Epithelial cell of prostate (primary cell): ENCODE measurements at regions not wholly inside any gene's neighbourhood (a gene's known extent, or its start where the extent isn't known, plus 50 kb on each side); places are given as distances from the start of the nearest gene placed in this dataset.

Experiments
- DNase-seq: peaks from one replicate; pipeline ENCODE4 v3.0.0-alpha.2; 2011; ENCODE audit warnings: low read depth, low spot score
- H3K27ac ChIP-seq: fragments of 450-650 bp; 2 replicates; pipeline ENCODE4 v1.5.1; 2017; ENCODE audit warnings: mild to moderate bottlenecking

DNA sequence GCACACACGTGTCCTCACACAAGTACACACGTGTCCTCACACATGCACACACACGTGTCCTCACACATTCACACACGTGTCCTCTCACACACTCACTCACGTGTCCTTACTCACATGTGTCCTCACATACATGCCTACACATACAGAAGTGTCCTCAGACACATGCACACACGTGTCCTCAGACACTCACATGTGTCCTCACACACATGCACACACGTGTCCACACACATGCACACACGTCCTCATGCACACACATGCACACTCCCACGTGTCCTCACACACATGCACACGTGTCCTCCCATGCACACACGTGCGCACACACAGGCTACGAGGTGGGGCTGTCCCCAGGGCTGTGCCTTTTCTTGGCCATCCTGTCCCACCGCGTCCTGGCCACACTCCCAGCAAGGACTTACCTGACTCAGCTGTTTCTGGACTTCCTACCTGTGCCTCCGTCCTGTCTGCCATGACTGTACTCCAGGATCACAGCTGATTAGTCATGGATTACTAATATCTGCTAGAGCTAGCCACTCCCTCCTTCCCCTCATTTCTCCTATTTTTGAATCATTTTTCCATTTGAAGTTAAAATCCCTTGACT, 990.2 kb downstream of the BRD1 start:
- no peak overlapping the region for H3K27ac ChIP-seq
- peak; percentile 12 for DNase-seq

DNA sequence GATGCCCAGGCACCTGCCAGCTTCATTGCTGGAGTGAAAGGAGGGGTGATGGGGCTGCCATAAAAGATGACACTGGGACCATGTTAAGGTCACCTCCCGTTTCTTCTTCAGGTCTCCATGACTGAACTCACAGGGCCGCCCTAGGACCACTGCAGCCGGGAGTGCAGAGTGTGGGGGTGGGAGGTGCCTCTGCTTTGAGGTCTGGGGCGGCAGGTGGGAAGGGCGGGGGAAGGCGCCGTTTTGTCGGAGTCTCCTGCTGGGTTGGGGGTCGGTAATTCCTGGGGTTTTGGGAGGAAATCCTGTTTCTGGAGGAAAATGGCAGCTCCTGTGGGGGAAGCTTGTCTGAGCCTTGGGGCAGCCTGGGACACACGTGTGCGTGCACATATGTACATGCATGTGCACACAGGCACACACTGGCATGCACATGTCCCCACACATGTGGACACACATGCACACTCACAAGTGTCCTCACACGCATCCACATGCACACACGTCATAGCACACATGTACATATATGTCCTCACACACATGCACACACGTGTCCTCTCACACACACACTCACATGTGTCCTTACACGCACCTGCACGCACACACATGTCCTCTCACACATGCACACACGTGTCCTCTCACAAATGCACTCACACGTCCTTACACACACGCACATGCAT, 990.9 kb downstream of the BRD1 start:
- no peak for DNase-seq
- H3K27ac ChIP-seq = no peak overlapping the region

DNA sequence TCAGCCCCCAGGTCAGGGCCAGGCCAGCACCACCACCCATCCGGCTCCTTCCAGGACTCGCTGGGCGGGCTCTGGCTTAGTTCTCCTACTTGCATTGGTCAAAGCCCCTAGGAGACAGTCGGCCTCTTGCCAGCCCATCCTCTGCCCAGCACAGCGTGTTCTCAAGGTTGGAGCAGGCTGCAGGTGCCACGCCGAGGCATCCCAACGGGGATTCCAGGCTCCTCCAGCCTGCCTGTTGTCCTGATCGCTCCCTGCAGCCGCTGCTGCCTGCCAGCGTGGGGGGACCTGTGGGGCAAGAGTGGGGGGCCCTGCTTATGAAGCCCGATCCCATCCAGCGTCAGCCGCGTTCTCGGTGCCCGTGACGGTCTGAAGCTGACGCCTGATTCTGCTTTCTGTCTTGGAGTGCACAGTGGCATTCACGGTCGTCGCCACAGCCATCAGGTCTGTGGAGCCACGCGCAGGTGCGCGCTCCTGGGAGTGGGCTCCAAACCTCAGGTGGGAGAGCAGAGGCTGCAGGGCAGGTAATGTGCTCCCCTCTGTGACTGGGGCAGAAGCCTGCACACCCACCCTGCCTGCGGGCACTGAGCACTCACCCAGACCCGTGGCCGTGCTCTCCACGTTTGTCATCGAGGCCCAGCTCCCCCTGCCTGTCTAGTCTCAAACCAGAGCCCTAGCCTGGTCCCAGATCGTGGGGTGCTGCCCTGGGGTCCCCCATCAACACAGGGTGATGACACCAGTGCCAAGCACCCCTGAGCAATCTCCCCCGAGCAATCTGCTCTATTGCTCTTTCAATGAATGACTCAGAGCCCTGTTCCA, 991.6 kb downstream of the BRD1 start:
- no peak for DNase-seq
- H3K27ac ChIP-seq = no peak overlapping the region

DNA sequence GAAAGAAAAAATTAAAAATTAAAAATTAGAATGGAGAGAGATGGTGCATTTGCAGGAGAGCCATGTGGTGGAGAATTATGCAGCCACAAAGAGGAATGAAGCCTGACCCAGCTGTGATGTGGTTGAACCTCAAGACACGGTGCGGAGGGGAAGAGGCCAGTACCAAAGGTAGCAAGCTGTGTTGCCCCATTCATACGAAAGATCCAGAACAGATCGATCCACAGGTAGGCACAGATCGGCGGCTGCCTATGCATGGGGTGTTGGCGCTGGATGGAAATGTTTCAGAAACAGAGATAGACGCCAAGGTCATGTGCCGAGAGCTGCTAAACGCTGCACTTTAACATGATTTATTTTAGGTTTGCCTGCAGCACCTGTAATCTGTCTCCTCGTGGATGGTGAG, 992.3 kb downstream of the BRD1 start:
- H3K27ac ChIP-seq = no peak overlapping the region
- no peak for DNase-seq

DNA sequence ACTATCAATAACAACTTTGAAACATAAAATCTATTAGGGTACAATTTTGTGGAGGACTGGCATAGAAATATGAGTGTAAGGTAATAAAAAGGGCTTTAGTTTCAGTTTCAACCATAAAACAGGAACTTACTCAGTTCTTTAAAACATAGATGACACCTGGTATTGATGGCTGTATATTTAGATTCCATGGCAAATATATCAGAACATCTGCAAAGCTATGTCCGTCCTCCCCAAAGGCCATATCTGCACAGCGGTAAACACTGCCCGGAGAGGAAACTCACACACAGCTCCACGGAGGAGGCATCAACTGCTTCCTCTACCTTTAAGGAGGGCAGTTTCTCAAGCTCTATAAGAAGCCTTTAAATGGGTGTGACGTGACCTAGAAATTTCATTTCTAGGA, 993.3 kb downstream of the BRD1 start:
- no peak overlapping the region for H3K27ac ChIP-seq
- no peak for DNase-seq

DNA sequence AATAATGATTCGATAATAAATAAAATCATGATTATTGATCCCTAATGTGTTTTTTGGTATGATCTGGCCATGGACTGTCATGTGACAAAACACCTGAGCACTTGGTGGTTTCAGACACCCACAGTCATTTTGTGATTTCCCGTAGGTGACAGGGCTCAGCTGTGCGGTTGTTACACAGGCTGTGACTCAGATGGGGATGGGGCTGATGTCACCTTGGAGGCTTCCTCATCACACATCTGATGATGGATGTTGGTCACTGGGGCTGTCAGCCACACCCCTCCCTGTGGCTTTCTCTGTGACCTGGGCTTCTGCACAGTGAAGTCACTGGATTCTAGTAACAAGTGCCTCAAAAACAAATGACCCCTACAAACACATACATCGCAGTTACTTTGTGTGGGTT, 995.1 kb downstream of the BRD1 start:
- no peak for DNase-seq
- H3K27ac ChIP-seq = no peak overlapping the region

DNA sequence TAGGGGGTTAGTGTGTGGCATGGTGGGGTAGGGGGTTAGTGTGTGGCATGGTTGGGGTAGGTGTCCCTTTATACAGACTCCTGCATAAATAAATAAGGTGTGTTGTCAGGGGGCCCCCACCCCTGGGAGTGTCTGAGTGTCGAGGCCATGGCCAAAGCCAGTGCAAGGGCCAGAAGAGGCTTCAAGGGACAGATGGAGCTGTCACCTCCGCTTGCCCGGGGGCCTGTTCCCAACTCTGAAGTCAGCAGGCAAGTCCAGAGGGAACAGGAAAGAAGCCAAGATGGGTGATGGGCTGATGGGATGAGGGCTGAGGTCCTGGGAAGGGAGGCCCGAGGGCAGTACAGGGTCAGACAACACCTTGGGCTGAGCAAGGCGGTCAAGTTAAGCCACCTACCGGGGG, 997.8 kb downstream of the BRD1 start:
- DNase-seq = no peak
- H3K27ac ChIP-seq = no peak overlapping the region

DNA sequence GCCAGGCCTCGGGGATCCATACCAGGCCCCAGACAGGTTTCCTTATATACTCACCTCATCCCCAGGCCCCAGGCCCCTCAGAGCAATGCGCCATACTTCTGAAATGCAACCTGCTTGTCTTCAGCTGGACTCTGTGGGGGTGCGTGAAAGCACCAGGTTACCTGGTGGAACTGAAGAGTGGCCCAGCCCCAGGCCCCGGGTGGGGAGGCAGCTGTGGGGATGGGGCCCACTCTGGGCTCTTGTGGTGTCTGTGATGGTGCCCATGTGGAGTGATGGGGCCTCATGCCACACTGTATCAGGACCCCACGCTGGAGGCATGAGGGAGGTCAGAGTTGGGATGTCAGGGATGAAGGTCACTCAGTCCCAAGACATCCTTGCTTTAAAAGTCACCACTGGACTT, 999.0 kb downstream of the BRD1 start:
- no peak overlapping the region for H3K27ac ChIP-seq
- DNase-seq = no peak

DNA sequence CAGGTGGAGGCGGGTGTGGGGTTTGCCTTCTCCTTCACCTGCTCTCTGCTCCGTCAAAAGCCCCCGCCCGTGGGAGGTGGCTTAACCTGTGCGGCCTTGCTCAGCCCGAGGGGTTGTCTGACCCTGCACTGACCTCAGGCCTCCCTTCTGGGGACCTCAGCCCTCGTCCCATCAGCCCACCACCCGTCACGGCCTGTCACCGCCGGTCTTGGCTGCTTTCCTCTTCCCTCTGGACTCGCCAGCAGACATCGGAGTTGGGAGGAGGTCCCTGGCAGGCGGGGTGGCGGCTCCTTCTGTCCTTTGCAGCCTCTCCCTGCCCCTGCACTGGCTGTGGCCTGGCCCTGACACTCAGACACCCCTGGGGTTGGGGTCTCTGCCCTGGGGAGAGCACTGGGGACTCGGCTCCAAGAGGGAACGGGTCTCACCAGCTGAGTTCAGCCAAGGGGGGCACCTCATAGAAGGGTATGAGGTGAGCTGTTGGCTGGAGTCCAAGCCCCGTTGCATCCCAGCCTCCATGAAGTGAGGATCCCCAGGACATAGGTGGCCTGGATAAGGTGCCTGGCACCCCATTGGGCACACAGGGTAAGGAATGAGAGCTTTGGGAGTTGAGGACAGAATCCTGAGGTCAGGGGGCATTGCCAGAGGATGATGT, 999.6 kb downstream of the BRD1 start:
- no peak for DNase-seq
- H3K27ac ChIP-seq = no peak overlapping the region

DNA sequence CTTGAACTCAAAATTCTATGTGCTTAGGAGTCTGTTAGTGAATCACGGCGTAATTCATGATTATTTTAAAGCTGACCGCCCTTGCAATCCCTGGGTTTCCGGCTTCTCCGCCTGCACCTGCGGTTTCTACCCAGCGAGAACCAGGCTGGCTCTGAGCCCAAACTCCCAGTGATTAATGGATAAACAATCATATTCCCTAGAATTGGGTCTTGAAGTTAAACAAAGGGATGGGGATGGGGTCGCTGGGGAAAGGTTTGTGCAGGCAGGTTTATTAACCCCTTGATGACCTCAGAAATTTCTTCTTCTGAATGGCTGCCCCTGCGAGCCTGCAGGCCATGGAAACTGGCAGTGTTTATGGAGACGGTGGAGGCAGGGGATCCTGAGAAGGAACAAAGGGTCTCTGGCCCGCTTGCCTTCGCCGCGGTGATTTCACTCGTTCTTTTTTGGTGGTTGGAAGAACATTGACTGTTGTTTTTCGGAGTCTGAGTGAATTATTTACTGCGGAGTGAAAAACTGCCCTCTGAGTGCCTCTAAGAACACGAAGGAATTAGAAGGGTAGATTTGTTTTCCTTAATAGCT, 1000.3 kb downstream of the BRD1 start:
- no peak for DNase-seq
- H3K27ac ChIP-seq = no peak overlapping the region

DNA sequence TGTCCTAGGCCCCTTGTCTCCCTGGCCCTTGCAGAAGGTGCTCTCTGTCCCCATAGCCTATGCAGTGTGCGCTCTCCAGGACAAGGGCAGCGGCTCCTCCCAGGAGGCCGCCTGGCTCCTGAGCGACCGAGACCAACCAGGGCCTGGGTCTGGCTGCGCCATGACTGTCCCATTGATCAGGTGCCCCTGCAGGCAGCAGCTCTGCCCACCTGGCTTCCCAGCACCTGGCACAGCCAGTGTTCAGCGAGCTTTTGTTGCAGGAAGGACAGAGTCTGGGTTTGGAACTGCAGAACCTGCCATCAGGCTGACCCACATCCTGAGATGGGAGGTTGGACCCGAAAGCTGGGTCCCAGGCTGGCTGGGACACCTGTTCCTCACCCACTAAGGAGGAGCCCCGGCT, 1001.1 kb downstream of the BRD1 start:
- no peak overlapping the region for H3K27ac ChIP-seq
- no peak for DNase-seq

DNA sequence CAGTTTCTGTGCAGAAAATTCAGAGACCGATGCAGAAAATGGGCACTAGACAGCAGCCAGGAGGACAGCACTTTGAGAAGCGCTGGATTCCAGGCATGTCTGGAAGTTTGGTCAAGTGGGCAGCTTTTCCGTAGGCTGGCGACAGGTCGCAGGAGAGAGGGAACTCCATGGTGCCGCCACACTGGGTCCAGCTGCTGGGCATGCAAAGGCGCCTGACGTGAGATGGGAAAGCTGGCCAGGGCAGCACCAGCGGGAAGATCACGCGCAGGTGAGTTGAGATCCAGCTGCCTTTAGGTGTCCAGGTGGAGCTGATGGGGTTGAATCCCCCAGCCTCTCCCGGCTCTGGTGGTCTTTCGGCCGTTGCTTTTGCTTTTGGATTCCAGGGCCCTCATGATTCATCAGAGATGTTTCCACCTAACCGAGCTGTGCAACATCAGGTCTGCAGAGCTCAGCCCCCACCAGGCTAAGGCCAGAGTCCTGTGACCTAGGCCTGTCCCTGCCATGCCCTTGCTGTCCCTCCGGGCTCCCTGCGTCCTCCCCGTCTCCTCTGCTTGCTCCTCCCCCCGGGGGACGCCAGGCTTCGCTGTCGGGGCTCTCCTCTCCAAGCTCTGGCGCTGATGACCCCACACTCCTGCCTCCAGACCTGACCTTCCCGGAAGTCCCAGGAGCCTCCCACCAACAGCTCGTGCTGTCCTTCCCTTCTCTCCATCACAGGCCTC, 1001.7 kb downstream of the BRD1 start:
- no peak overlapping the region for H3K27ac ChIP-seq
- DNase-seq = no peak

DNA sequence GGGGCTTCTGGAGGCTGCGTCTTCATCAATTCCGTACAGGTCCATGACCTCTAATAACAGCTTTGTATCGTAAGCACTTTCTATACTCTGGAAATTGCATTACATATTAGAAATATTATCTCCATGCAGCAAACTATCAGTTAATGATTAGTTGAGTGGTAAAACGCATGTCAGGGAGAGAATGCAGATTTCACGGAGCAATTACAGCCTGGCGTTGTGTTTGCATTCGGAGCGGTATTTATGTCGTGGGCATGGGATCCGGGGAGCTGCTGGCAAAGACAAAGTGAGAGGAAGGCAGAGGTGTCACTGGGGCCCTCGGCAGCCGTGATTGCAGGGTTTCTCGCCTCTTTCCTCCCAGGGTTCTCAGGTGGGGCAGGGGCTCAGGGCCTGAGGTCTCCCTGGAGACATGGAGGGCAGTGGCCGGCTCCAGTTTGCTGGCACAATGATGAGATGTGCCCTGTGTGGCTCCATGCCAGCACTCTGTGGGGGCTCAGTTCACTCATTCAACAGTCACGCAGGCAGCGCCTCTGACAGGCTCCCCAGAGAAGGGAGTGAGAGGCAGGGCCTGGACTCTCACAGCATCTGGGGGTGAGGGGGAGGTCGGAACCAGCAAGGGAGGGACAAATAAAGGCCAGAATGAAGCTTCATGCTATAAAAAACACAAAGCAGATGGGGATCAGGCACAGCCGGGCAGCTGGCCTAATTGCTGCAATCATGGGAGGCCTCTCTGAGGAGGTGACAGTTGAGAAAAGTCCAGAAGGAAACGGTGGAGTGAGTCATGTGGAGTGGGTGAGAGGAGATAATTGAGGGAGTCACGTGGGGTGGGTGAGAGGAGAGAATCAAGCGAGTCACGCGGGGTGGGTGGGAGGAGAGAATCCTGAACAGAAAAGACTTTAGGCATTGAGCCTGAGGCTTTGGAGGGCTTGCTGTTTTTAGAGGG, 1002.7 kb downstream of the BRD1 start:
- DNase-seq = no peak
- H3K27ac ChIP-seq = no peak overlapping the region

DNA sequence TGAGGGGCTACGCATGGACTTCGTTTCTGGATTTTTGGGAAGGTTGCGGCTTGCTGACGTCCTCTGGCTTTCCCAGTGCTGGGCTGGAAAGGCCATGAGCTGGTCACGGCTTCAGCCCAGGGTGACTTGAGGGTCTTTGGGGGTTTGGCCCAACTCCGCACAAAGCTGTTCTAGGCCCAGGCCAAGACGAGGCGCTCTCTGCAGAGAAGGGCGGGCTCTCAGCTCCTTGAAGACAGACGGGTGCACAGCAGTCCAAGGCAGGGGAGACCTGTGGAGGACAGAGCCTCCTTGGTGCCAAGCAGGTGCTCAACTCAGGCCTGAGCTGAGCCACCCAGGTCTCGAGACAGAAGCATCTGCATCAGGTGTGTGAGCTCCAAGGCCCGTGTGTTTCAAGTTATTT, 1003.7 kb downstream of the BRD1 start:
- DNase-seq = no peak
- no peak overlapping the region for H3K27ac ChIP-seq

DNA sequence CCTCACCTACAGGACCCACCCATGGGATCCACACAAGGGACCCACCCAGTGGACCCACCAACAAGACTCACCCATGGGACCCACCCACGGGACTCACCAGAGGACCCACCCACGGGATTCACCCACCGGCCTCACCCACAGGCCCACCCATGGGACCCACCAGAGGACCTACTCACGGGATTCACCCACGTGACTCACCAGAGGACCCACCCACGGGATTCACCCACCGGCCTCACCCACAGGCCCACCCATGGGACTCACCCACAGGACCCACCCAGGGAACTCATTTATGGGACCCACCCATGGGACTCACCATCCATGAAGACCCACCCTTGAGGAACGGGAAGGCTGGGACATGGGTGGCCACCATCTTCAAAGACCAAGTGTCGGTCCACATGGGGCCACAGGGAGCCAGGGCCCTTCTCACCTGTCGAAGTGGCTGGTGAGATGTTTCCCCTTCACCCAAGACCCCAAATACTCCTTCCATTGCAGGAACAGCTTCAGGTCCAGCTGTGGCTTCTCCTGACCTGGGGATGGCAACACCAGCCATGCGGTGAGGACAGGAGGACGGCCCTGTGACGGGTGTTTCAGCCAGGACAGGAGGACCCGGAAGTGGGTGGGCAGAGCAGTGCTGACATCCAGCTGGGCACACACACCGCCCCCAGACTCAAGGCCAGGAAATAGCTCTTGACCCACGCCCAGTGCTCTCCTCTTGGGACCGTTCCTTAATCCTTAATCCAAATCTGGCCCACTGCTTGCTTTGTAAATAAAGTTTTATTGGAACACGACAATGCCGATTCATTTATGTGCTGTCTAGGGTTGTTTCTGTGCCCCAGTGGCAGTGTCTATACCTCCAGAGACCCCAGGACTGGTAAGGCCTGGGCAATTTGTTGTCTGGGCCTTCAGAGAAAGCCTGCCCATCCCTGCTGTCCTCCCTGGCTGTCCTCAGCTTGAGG, 1005.1 kb downstream of the BRD1 start:
- no peak for DNase-seq
- H3K27ac ChIP-seq = no peak overlapping the region

DNA sequence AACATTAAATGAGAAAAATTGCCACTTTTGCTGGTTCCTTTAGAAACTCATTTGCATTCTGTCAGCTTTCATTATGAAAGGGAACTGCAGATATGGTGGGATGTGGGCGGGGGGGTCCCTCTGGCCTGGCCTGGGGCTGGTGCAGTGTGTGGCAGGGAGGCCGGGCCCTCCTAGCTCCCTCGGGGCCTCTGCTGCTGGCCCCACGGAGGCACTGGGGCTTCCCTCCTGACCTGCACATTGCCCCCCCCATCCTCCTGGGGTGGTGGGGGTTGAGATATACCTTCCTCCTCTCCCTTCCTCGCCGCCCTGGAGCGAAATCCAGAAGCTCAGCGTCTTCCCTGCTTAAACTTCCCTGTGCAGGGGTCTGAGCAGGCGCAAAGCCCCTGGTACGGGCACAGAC, 1005.9 kb downstream of the BRD1 start:
- H3K27ac ChIP-seq = no peak overlapping the region
- DNase-seq = no peak

DNA sequence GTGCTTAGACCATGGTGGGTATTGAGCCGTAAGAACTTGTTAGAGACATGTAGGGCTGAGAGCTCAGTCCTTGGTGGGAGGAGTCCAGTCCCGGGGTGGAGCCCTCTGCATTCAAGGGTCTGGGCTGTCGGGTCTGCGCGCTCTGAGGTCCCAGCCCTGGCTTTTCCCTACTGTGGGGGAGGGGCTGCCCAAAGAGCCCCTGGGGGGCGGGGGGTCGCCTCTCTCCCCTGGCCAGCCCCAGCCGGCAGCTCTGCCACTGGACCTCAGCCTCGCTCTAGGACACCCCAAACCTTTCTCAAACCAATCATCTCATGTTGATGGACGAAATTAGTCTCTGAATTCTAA, 1006.4 kb downstream of the BRD1 start:
- no peak overlapping the region for H3K27ac ChIP-seq
- DNase-seq = no peak
